Brain microvascular endothelial cell (primary cell): ENCODE measurements at regions not wholly inside any gene's neighbourhood (a gene's known extent, or its start where the extent isn't known, plus 50 kb on each side); places are given as distances from the start of the nearest gene placed in this dataset.

Source experiments
- DNase-seq: peaks from one replicate; pipeline ENCODE4 v3.0.0-alpha.2; 2020
- H3K27ac ChIP-seq: fragments of 250-450 bp; sonication (Bioruptor Pico); 2 replicates; pipeline ENCODE4 v1.5.1; 2020; ENCODE audit warnings: mild to moderate bottlenecking, moderate library complexity
- H3K27me3 ChIP-seq: fragments of 250-450 bp; sonication (Bioruptor Pico); replicated peaks from 2 replicates; pipeline ENCODE4 v1.5.1; 2020; ENCODE audit warnings: mild to moderate bottlenecking
- H3K36me3 ChIP-seq: fragments of 250-450 bp; sonication (Bioruptor Pico); replicated peaks from 2 replicates; pipeline ENCODE4 v1.5.1; 2020; ENCODE audit warnings: mild to moderate bottlenecking
- H3K4me3 ChIP-seq: 2 replicates; pipeline ENCODE4 v1.5.1; 2011; ENCODE audit warnings: low read depth, mild to moderate bottlenecking, control low read depth, low read length, moderate library complexity
- in situ Hi-C: cut with HindIII; loops from 2 replicates; pipeline ENCODE4 v1.10.0; 2017; ENCODE audit warnings: low sequenced_read_pairs, low pct_ligation_motif_present
- TF ChIP-seq, protein P1 (sequence below): IDR thresholded peaks from 2 replicates; pipeline ENCODE4 v1.5.1; 2011; ENCODE audit warnings: low read depth, mild to moderate bottlenecking, moderate library complexity, low read length, control low read depth, inconsistent platforms; ENCODE audit errors: missing control alignments

DNA sequence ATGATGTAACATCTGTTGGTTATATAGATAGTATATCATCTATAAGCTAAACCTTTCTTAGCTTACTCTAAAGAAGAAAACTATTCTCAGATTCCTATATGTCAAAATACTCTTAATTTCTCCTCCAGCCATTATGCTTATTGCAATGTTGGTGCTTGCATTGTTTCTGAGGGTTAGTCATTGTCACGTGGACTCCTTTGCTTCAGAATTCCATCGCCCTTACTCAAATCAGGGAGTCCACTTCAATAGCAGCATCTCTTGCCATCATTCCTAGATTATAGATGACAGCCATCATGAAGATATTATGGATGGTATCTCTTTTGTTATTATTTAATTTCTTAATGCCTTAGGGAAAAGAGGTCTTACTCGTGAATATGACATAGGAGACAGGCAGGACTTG is 776.1 kb downstream of the TENT5A start:
- no peak overlapping the region for H3K4me3 ChIP-seq
- H3K36me3 ChIP-seq, result no peaks in the 10 kb centered on the region
- TF ChIP-seq, protein P1, sequence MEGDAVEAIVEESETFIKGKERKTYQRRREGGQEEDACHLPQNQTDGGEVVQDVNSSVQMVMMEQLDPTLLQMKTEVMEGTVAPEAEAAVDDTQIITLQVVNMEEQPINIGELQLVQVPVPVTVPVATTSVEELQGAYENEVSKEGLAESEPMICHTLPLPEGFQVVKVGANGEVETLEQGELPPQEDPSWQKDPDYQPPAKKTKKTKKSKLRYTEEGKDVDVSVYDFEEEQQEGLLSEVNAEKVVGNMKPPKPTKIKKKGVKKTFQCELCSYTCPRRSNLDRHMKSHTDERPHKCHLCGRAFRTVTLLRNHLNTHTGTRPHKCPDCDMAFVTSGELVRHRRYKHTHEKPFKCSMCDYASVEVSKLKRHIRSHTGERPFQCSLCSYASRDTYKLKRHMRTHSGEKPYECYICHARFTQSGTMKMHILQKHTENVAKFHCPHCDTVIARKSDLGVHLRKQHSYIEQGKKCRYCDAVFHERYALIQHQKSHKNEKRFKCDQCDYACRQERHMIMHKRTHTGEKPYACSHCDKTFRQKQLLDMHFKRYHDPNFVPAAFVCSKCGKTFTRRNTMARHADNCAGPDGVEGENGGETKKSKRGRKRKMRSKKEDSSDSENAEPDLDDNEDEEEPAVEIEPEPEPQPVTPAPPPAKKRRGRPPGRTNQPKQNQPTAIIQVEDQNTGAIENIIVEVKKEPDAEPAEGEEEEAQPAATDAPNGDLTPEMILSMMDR, result no peak
- H3K27ac ChIP-seq, result no peak overlapping the region
- no peaks in the 10 kb centered on the region for H3K27me3 ChIP-seq
- DNase-seq, result no peak
- in situ Hi-C loops, result no loop called here

DNA sequence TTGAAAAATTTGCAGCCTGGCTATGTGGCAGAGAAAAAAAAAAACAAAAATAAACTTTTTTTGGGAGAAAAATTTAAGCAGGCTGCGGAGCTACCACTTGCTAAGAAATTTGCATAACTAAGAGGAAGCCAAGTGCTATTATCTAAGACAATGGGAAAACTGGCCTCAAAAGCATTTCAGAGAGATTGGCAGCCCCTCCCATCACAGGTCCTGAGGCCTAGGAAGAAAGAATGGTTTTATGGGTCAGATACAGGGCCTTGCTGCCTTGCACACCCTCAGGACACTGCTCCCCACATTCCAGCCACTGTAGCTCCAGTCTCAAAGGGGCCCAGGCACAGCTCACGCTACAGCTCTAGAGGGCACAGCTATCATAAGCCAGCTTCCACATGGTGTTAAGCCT is 777.9 kb downstream of the TENT5A start:
- TF ChIP-seq, protein P1, result no peak
- Histone ChIP-seq H3K36me3 (no peaks in the 10 kb centered on the region), H3K27ac (no peak overlapping the region), H3K27me3 (no peaks in the 10 kb centered on the region), H3K4me3 (no peak overlapping the region)
- in situ Hi-C loops, result no loop called here
- no peak for DNase-seq

DNA sequence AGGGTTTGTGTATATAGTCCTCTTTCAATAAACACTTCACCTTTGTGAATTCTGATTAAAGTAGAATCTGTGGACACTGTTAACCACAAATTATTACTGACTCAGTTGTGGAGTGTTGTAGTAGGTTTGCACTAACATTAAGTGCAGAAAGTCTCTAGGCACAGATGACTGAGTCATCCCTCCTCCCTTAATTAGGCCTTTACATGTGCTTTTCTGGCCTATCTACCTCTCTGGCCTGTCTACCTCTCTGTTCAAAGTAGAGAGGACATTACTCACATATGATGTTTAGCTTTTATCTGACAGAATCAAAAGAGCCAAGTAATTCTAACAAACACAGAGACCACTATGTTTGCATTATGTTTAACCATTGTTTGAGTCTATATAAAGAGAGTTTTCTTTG is 783.0 kb downstream of the TENT5A start:
- Histone ChIP-seq H3K4me3 (no peak overlapping the region), H3K27me3 (no peaks in the 10 kb centered on the region), H3K36me3 (no peaks in the 10 kb centered on the region), H3K27ac (no peak overlapping the region)
- DNase-seq, result no peak
- in situ Hi-C loops, result no loop called here
- TF ChIP-seq, protein P1, result no peak

DNA sequence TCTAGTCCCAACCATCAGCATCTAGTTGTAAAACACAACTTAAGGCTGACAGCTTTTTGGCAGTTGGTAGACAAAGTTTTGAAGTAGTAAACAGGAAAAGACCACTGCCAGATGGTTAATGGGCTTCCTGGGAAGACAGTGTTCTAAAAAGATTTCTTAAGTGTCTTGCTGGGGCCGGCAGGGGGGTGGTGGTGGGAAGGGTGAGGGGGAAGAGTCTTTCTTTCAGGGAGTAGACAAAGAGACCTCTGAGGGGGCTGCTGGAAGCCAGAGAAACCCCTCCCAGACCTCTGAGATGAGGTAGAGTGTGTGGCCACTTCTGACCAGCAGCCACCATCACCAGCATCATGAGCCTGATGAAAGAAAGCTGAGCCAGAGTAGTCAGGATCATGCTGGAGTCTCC is 784.9 kb downstream of the TENT5A start:
- in situ Hi-C loops, result no loop called here
- H3K27ac ChIP-seq, result no peak overlapping the region
- DNase-seq, result no peak
- H3K36me3 ChIP-seq, result no peaks in the 10 kb centered on the region
- no peak overlapping the region for H3K4me3 ChIP-seq
- TF ChIP-seq, protein P1, result no peak
- H3K27me3 ChIP-seq, result no peaks in the 10 kb centered on the region

DNA sequence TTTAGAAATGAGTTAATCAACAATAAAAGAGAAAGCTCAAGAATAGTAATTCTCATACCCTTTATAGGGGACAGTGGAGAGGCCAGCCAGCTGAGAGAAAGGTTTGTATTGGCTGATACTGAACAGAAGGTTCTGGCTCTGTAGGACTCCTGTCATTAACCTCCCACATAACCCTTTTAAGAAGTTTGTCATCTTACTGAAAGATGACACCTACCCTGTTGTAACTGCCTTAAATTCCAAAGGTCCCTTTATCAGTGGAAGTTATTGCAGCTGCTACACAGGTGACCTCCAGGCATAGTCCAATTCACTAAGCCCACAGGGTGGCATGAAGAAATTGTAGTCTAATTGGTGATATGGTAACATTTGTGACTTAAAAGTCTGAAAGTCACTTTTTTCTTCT is 790.1 kb downstream of the TENT5A start:
- TF ChIP-seq, protein P1, result no peak
- Histone ChIP-seq H3K27ac (no peak overlapping the region), H3K4me3 (no peak overlapping the region), H3K36me3 (no peaks in the 10 kb centered on the region), H3K27me3 (no peaks in the 10 kb centered on the region)
- in situ Hi-C loops, result no loop called here
- no peak for DNase-seq

DNA sequence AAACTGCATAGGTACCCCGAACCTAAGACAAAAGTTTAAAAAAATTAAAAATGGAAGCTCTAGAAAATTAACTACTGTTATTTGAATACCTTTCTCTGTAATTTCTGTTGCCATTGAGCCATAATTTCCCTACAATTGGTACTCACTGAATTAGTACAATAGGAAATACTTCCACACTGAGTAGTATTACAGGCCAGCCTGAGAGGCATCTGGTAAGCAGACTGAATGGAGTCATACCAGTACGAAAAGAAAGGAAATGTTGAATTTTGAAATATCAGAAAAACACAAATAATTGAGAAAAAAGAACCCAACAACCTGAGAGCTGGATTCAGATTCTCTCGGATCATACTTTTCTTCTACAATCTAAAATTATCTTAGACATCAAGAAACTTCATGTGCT is 791.3 kb downstream of the TENT5A start:
- in situ Hi-C loops, result no loop called here
- H3K4me3 ChIP-seq, result no peak overlapping the region
- H3K27me3 ChIP-seq, result no peaks in the 10 kb centered on the region
- no peaks in the 10 kb centered on the region for H3K36me3 ChIP-seq
- no peak overlapping the region for H3K27ac ChIP-seq
- DNase-seq, result no peak
- TF ChIP-seq, protein P1, result no peak
